HCT116 (cell line): ENCODE measurements at regions not wholly inside any gene's neighbourhood (a gene's known extent, or its start where the extent isn't known, plus 50 kb on each side); places are given as distances from the start of the nearest gene placed in this dataset.

Experiments used
- CTCF ChIP-seq, 3 experiments: fragments of 200-600 bp in 1 of 3; sonication (generic) in 1 of 3; IDR thresholded peaks in 2 of 3; conservative IDR thresholded peaks in 1 of 3; 2 replicates each; pipeline ENCODE4 v1.5.1; 2012 to 2017; ENCODE audit warnings: low read depth in 2 of 3, low read length in 2 of 3, antibody characterized with exemption in 1 of 3, borderline replicate concordance in 1 of 3, control low read depth in 1 of 3, mild to moderate bottlenecking in 1 of 3, mixed read lengths in 1 of 3, mixed run types in 1 of 3, moderate library complexity in 1 of 3; ENCODE audit not compliant: insufficient read depth in 1 of 3
- POLR2A ChIP-seq: IDR thresholded peaks from 2 replicates; pipeline ENCODE4 v1.7.0; 2011; ENCODE audit warnings: borderline replicate concordance; ENCODE audit not compliant: insufficient read depth, insufficient read length; ENCODE audit errors: extremely low read depth
- POLR2AphosphoS5 ChIP-seq: IDR thresholded peaks from 2 replicates; pipeline ENCODE4 v1.6.1; 2011; ENCODE audit warnings: mild to moderate bottlenecking, low read depth, low read length, moderate library complexity
- SIN3A ChIP-seq: IDR thresholded peaks from 2 replicates; pipeline ENCODE4 v1.6.1; 2012; ENCODE audit warnings: low read depth

GRCh38 chr16:63735456-63735855, 1386.4 kb downstream of the CDH11 start:
- no peak for TF ChIP-seq CTCF (IDR thresholded peaks at IDR 0.05 in 2 of 3, conservative IDR thresholded peaks at IDR 0.05 in 1 of 3; ENCODE audit: borderline replicate concordance in 1 of 3, insufficient read depth in 1 of 3, low read depth in 2 of 3, low read length in 2 of 3)
- no peak for TF ChIP-seq POLR2A
- TF ChIP-seq POLR2AphosphoS5, result no peak
- TF ChIP-seq SIN3A, result no peak
